ENCODE measurements at regions not wholly inside any gene's neighbourhood (a gene's known extent, or its start where the extent isn't known, plus 50 kb on each side); places are given as distances from the start of the nearest gene placed in this dataset.

DNA sequence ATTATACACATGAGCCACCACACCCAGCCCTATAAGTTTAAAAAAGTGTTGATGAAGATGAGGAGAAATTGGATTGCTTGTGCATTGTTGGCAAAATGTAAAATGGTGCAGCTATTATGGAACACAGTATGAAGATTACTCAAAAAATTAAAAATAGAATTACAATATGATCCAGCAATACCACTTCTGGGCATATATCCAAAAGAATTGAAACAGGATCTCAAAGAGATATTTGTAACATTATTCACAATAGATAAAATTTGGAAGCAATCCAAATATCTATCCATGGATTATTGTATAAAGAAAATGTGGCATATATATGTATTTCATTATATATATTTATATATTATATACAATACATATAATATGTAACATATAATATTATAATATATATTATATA is 515.6 kb upstream of the GNPDA2 start:
- Histone ChIP-seq H3K36me3 (ENCODE audit: control insufficient read depth in 4 of 4, insufficient read depth in 3 of 4, low read depth in 1 of 4, low read length in 3 of 4) (no peaks in the 10 kb centered on the region), H3K4me1 (ENCODE audit: control insufficient read depth in 4 of 4, insufficient read depth in 4 of 4, low read length in 3 of 4) (no peaks in the 10 kb centered on the region), H3K27ac (ENCODE audit: low read depth in 1 of 2, low read length in 2 of 2) (no peak overlapping the region), H3K9me3 (ENCODE audit: control insufficient read depth in 4 of 4, low read length in 3 of 4) (no peaks in the 10 kb centered on the region), H3K9ac (ENCODE audit: low read depth in 1 of 2, low read length in 2 of 2) (no peak overlapping the region), H3K4me3 (ENCODE audit: low read depth in 1 of 3, low read length in 3 of 3) (no peak overlapping the region), H3K27me3 (ENCODE audit: control insufficient read depth in 4 of 4, insufficient read depth in 4 of 4, low read length in 3 of 4) (no peaks in the 10 kb centered on the region)
- TF ChIP-seq, protein P1, sequence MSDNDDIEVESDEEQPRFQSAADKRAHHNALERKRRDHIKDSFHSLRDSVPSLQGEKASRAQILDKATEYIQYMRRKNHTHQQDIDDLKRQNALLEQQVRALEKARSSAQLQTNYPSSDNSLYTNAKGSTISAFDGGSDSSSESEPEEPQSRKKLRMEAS (IDR thresholded peaks at IDR 0.05), result no peak
- TF ChIP-seq EGR1 (IDR thresholded peaks at IDR 0.05; ENCODE audit: low read depth in 2 of 2) (no peak), RAD21 (IDR thresholded peaks at IDR 0.05) (no peak), HNF4A (conservative IDR thresholded peaks at IDR 0.05) (no peak), TAF1 (conservative IDR thresholded peaks at IDR 0.05) (no peak), FOXA1 (IDR thresholded peaks at IDR 0.05) (no peak), JUND (IDR thresholded peaks at IDR 0.05) (no peak), HNF4G (IDR thresholded peaks at IDR 0.05) (no peak)
- TF ChIP-seq, protein P2, sequence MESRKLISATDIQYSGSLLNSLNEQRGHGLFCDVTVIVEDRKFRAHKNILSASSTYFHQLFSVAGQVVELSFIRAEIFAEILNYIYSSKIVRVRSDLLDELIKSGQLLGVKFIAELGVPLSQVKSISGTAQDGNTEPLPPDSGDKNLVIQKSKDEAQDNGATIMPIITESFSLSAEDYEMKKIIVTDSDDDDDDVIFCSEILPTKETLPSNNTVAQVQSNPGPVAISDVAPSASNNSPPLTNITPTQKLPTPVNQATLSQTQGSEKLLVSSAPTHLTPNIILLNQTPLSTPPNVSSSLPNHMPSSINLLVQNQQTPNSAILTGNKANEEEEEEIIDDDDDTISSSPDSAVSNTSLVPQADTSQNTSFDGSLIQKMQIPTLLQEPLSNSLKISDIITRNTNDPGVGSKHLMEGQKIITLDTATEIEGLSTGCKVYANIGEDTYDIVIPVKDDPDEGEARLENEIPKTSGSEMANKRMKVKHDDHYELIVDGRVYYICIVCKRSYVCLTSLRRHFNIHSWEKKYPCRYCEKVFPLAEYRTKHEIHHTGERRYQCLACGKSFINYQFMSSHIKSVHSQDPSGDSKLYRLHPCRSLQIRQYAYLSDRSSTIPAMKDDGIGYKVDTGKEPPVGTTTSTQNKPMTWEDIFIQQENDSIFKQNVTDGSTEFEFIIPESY (IDR thresholded peaks at IDR 0.05), result no peak
- DNase-seq (ENCODE audit: low spot score), result no peak

DNA sequence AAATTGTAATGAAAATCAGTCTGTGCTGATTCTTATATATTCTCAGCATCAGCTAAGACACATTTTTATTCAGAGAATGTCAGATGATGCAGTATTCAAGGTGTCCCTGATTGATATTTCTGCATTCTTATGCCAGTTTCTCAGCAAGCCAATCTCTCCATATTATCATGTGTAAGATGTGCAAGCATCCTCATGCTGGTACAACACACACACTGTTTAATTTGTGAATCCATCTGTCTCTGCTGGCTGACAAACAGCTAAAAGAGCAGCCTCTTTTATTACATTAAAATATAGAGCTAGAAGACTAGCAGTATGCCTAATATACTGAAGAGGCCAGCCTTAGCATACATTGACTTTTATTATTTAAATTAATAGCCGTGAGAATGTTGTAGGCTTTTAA is 502.9 kb upstream of the GNPDA2 start:
- Histone ChIP-seq H3K4me1 (ENCODE audit: control insufficient read depth in 4 of 4, insufficient read depth in 4 of 4, low read length in 3 of 4) (no peaks in the 10 kb centered on the region), H3K27ac (ENCODE audit: low read depth in 1 of 2, low read length in 2 of 2) (no peak overlapping the region), H3K9ac (ENCODE audit: low read depth in 1 of 2, low read length in 2 of 2) (no peak overlapping the region), H3K36me3 (ENCODE audit: control insufficient read depth in 4 of 4, insufficient read depth in 3 of 4, low read depth in 1 of 4, low read length in 3 of 4) (no peaks in the 10 kb centered on the region), H3K4me3 (ENCODE audit: low read depth in 1 of 3, low read length in 3 of 3) (no peak overlapping the region), H3K9me3 (ENCODE audit: control insufficient read depth in 4 of 4, low read length in 3 of 4) (no peaks in the 10 kb centered on the region), H3K27me3 (ENCODE audit: control insufficient read depth in 4 of 4, insufficient read depth in 4 of 4, low read length in 3 of 4) (no peaks in the 10 kb centered on the region)
- WGBS, result 65% methylated on average over 1 of the region's 1 CpG
- no peak for DNase-seq (ENCODE audit: low spot score)
- TF ChIP-seq NR2F2 (IDR thresholded peaks at IDR 0.05) (no peak), FOXA2 (IDR thresholded peaks at IDR 0.05) (no peak), TAF1 (conservative IDR thresholded peaks at IDR 0.05) (no peak), YY1 (IDR thresholded peaks at IDR 0.05) (no peak), FOXA1 (IDR thresholded peaks at IDR 0.05) (no peak)

DNA sequence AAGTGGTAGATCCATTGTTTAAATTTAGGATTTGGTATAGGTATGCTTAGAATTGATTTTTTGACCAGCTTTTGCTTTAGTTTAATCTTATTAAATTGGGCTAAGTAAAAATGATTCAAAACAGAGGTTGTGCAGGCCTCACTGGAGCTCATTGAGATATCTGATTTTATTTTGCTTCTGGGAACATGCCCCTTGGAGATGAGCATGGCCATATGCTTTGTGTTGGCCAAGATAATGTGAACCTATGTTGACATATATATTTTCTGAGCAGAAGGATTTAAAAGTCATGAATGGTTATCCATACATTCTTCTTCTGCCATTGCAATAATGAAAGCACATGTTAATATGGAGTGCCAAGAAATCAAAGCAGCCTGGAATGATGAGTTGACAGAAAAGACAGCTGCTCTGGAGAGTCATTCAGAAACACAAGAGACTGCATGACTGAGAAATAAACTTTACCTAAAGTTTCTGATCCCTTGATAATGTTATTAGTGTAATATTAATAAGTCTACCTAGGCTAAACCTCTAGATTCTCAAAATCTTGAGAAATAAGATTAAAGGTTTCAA is 489.7 kb upstream of the GNPDA2 start:
- Histone ChIP-seq H3K27me3 (ENCODE audit: control insufficient read depth in 4 of 4, insufficient read depth in 4 of 4, low read length in 3 of 4) (no peaks in the 10 kb centered on the region), H3K4me3 (ENCODE audit: low read depth in 1 of 3, low read length in 3 of 3) (no peak overlapping the region), H3K9ac (ENCODE audit: low read depth in 1 of 2, low read length in 2 of 2) (no peak overlapping the region), H3K9me3 (ENCODE audit: control insufficient read depth in 4 of 4, low read length in 3 of 4) (no peaks in the 10 kb centered on the region), H3K4me1 (ENCODE audit: control insufficient read depth in 4 of 4, insufficient read depth in 4 of 4, low read length in 3 of 4) (no peaks in the 10 kb centered on the region), H3K36me3 (ENCODE audit: control insufficient read depth in 4 of 4, insufficient read depth in 3 of 4, low read depth in 1 of 4, low read length in 3 of 4) (no peaks in the 10 kb centered on the region), H3K27ac (ENCODE audit: low read depth in 1 of 2, low read length in 2 of 2) (no peak overlapping the region)
- no peak for DNase-seq (ENCODE audit: low spot score)
- TF ChIP-seq NR2F2 (IDR thresholded peaks at IDR 0.05), result no peak
- TF ChIP-seq YY1 (IDR thresholded peaks at IDR 0.05), result no peak
- no peak for TF ChIP-seq TAF1 (conservative IDR thresholded peaks at IDR 0.05)
- TF ChIP-seq, protein P2 (IDR thresholded peaks at IDR 0.05), result no peak
- TF ChIP-seq, protein P1 (IDR thresholded peaks at IDR 0.05), result no peak
- TF ChIP-seq RAD21 (IDR thresholded peaks at IDR 0.05), result no peak
- no peak for TF ChIP-seq FOXA1 (IDR thresholded peaks at IDR 0.05)
- TF ChIP-seq HNF4A (conservative IDR thresholded peaks at IDR 0.05), result no peak
- TF ChIP-seq, protein P3, sequence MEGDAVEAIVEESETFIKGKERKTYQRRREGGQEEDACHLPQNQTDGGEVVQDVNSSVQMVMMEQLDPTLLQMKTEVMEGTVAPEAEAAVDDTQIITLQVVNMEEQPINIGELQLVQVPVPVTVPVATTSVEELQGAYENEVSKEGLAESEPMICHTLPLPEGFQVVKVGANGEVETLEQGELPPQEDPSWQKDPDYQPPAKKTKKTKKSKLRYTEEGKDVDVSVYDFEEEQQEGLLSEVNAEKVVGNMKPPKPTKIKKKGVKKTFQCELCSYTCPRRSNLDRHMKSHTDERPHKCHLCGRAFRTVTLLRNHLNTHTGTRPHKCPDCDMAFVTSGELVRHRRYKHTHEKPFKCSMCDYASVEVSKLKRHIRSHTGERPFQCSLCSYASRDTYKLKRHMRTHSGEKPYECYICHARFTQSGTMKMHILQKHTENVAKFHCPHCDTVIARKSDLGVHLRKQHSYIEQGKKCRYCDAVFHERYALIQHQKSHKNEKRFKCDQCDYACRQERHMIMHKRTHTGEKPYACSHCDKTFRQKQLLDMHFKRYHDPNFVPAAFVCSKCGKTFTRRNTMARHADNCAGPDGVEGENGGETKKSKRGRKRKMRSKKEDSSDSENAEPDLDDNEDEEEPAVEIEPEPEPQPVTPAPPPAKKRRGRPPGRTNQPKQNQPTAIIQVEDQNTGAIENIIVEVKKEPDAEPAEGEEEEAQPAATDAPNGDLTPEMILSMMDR (IDR thresholded peaks at IDR 0.05; ENCODE audit: low read depth, low read length, missing input control), result no peak
- TF ChIP-seq, protein P4, sequence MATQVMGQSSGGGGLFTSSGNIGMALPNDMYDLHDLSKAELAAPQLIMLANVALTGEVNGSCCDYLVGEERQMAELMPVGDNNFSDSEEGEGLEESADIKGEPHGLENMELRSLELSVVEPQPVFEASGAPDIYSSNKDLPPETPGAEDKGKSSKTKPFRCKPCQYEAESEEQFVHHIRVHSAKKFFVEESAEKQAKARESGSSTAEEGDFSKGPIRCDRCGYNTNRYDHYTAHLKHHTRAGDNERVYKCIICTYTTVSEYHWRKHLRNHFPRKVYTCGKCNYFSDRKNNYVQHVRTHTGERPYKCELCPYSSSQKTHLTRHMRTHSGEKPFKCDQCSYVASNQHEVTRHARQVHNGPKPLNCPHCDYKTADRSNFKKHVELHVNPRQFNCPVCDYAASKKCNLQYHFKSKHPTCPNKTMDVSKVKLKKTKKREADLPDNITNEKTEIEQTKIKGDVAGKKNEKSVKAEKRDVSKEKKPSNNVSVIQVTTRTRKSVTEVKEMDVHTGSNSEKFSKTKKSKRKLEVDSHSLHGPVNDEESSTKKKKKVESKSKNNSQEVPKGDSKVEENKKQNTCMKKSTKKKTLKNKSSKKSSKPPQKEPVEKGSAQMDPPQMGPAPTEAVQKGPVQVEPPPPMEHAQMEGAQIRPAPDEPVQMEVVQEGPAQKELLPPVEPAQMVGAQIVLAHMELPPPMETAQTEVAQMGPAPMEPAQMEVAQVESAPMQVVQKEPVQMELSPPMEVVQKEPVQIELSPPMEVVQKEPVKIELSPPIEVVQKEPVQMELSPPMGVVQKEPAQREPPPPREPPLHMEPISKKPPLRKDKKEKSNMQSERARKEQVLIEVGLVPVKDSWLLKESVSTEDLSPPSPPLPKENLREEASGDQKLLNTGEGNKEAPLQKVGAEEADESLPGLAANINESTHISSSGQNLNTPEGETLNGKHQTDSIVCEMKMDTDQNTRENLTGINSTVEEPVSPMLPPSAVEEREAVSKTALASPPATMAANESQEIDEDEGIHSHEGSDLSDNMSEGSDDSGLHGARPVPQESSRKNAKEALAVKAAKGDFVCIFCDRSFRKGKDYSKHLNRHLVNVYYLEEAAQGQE (IDR thresholded peaks at IDR 0.05), result no peak
- TF ChIP-seq SP1 (IDR thresholded peaks at IDR 0.05), result no peak
- no peak for TF ChIP-seq HNF4G (IDR thresholded peaks at IDR 0.05)
- no peak for TF ChIP-seq JUND (IDR thresholded peaks at IDR 0.05)
- TF ChIP-seq GABPA (IDR thresholded peaks at IDR 0.05 in 1 of 2, conservative IDR thresholded peaks at IDR 0.05 in 1 of 2), result no peak
- no peak for TF ChIP-seq FOXA2 (IDR thresholded peaks at IDR 0.05)

Data from liver (tissue), 8 donors.